ENCODE measurements at regions not wholly inside any gene's neighbourhood (a gene's known extent, or its start where the extent isn't known, plus 50 kb on each side); places are given as distances from the start of the nearest gene placed in this dataset.
A peak's percentile ranks its signal among the peaks of the same experiment; 100 is the strongest.

DNA sequence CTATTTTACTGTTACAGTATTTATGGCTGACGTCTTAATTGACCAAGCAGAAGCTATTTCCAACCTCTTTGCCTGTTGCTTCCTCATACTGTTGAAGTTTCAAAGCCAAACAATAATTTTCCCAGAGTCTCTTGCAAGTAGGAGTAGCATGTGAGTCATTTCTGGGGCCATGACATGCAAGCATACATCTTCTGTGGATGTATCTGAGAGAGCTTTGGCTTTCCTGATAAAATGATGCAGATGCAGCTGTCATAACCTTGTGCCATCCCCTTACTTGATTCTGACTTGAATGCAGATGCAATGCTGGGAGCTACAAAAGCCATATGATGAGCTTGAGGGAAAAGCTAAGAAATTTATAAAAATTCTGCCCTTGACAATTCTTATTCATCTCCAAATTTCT, 243.1 kb upstream of the TENM4 start:
- DNase-seq (ENCODE audit: low read depth in 2 of 2) = no peak

- no peak for DNase-seq (ENCODE audit: low read depth in 2 of 2)
Observed at GRCh38 chr11:79678780-79679452, 238.1 kb upstream of the TENM4 start.

DNA sequence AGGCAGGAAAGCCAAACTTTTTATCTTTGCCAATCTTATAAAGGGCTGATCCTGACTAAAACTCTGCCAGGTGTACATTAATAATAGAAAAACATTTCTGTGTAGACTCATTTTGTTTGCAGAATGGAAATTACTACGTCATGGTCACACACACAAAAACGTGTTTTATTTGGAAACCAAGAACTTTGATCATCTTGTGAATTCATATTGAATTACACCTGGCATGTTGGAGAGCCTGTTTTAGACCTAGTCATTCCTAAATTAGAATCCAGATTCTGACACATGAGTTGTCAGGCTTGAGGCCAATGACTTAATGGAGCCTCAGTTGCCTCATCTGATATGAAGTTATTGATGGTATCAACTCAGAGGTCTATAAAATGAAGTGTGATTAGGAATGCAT, 235.6 kb upstream of the TENM4 start:
- no peak for DNase-seq (ENCODE audit: low read depth in 2 of 2)

DNA sequence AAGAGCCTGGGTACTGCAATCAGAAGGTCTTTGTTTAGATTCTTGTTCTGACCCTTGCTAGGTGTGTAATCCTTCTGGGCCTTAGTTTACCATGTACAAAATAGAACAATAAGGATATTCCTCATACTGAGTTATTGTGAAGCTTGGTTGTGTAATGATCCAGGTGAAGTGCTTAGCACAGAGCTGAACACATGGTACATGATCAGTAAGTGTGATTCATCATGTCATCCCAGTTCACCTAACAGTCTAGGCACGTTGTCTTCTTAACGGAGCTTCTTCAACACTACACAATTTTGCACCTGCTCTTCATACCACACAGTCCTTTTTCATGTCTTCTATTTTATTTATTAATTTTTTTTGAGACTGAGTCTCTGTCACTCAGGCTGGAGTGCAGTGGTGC, 234.3 kb upstream of the TENM4 start:
- no peak for DNase-seq (ENCODE audit: low read depth in 2 of 2)

- no peak for DNase-seq (ENCODE audit: low read depth in 2 of 2)
Observed at GRCh38 chr11:79672786-79673185, 232.0 kb upstream of the TENM4 start.

- DNase-seq (ENCODE audit: low read depth in 2 of 2) = no peak
Observed at GRCh38 chr11:79671401-79671800, 230.6 kb upstream of the TENM4 start.

GRCh38 chr11:79670882-79671281, 230.1 kb upstream of the TENM4 start:
- no peak for DNase-seq (ENCODE audit: low read depth in 2 of 2)

DNA sequence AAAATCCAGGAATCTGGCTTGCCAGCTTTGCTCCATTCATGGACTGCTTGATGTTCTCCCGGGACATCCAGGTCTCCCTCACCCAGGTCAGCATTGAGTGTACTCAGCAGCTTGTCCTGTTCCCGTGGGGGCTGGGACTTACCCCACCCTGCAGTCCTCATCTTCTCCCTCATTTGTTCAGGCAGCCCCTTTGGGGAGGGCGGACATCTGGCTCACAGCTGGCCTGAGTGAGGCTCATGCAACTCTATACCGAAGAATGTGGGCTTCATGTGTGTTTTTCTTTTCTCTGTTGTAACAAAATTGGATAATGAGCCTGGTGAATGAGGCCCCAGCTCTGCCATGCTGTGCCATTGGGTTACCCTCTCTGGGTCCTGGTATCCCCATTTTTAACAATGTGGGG, 227.7 kb upstream of the TENM4 start:
- DNase-seq (ENCODE audit: low read depth in 2 of 2) = peak; percentile 1 to 2

- DNase-seq (ENCODE audit: low read depth in 2 of 2) = no peak
Observed at GRCh38 chr11:79667380-79667779, 226.6 kb upstream of the TENM4 start.

DNA sequence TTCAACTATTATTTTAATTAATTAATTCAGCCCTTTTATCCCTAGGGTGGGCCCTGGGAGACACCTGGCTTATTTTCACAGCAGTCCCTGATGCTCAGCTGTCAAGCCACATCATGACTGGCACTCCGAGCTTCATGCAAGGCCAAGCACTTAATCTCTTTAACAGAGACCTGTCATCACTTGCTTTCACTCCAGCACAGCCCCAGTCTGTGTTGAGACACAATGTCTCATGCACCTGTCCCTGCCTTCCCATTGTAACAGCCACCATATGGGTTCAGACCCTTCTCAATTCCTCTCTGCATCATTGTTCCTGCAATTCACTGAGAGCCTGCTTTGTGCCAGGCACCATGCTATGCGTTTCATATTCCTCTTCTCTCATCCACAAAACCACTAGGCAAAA, 222.2 kb upstream of the TENM4 start:
- no peak for DNase-seq (ENCODE audit: low read depth in 2 of 2)

DNA sequence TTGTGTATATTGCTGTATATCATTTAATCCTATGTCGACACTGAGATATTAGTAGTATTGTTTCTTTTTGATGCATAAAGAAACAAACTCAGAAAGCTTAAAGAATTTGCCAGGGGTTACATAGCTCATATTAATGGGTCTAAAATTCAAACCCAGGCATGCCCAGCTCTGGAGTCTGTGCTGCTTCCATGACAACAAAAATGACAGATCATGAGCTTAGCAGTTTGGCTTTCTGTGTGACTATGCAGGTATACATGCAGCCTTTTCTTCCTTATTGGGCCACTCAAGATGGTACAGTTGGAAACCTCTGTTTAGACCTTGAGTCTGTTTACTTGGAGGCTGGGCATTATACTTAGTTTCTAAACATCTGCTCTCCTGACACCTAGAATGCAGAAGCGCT, 220.5 kb upstream of the TENM4 start:
- no peak for DNase-seq (ENCODE audit: low read depth in 2 of 2)

DNA sequence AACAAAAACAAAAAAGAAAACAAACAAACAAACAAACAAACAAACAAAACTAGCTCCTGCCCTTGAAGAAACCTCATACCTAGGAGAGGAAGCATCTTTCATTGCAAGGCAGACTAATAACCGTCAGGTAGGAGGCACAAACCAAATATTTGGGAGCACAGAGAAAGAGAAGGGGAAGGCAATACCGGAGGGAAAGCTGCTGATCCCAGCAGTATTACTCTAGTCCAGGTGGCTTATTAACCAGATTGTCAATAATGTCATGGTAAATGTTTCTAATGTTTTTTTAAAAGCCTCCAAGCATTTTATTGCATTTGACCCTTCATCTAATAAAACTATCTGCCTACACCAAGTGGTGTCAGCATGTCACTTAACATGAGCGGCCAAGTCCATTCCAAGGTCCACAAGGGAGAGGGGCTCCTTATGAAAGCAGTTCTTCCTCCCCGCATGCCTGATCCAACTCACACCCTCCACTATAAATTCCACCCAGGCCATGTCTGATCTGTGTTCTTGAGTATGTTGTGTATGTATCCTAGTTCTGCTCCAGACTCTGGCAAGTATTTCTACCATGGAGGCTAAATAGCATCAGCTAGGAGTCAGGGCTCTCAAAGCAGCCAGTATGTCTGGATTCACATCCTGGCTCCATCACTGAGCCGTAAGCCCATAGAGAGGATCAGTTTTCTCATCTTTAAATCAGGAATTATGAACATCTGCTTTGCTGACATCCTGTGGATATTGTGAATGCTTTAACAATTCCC, 208.1 kb upstream of the TENM4 start:
- no peak for DNase-seq (ENCODE audit: low read depth in 2 of 2)

GRCh38 chr11:79637219-79637618, 196.4 kb upstream of the TENM4 start:
- DNase-seq (ENCODE audit: low read depth in 2 of 2) = no peak

DNA sequence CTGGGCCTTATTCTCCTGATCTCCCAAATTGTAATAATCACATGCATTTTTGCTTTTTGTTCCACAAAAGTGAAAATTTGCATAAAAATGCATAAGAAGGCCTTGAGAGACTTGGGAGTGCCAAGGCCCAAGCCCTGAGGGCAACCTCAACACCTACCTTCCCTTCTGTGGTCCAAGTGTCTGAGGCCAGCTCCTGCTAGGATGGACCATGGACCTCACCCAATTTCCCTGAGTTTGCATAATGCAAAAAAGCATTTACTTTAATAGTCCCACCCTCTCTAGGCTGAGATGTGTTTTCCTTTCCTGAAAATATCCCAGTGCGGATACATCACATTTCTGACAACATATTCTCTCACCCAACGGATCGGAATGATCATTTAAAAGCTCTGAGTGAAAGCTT, 194.1 kb upstream of the TENM4 start:
- DNase-seq (ENCODE audit: low read depth in 2 of 2) = no peak

GRCh38 chr11:79627281-79627680, 186.5 kb upstream of the TENM4 start:
- no peak for DNase-seq (ENCODE audit: low read depth in 2 of 2)

DNA sequence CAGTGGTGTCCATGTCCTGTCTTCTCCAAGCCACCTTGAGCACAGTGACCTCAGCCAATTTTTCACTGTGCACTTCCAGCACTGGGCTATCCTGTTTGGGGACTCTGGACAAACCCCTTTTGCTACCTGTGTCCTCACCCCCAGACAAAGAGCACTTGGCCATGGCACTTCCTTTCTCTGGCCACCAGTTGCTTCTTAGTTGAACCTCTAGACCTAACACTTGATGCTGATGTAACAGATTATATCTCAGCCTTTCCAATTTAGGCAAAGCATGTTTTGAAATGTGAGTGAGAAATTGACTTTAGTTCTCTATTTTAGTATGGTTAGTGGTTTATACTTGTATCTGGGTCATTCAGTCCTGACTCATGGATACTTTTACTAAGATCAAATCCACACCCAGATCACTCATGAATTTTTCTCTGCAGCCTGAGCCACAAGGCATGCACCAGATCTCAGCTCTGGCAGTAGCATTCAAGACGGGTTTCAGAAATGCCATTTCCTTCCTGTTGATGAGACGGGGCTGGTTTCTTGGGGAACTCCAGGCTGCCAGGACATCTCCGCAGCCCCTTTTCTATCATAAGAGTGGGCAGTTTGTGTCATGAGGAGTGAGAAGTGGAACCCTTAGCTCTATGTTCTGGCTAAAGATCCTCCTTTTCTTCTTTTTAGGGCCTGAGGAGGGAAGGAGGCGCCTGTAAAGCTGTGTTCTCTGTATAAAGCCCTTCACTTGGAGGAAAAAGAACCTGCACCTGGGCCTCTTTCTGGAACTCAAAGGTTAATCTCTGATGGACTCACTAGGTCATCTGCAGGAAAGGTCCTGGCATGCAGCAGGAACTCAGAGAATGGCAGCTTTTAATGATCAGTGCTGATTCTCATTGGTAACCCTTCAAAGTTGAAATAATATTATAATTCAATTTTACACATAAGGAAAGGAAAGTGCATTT, 185.6 kb upstream of the TENM4 start:
- DNase-seq (ENCODE audit: low read depth in 2 of 2) = no peak

GRCh38 chr11:79623375-79623774, 182.5 kb upstream of the TENM4 start:
- DNase-seq (ENCODE audit: low read depth in 2 of 2) = no peak

GRCh38 chr11:79617561-79617960, 176.7 kb upstream of the TENM4 start:
- DNase-seq (ENCODE audit: low read depth in 2 of 2) = no peak

GRCh38 chr11:79616392-79616851, 175.6 kb upstream of the TENM4 start:
- no peak for DNase-seq (ENCODE audit: low read depth in 2 of 2)

GRCh38 chr11:79615425-79615824, 174.6 kb upstream of the TENM4 start:
- DNase-seq (ENCODE audit: low read depth in 2 of 2) = no peak

GRCh38 chr11:79610678-79611077, 169.8 kb upstream of the TENM4 start:
- DNase-seq (ENCODE audit: low read depth in 2 of 2) = no peak

GRCh38 chr11:79610139-79610538, 169.3 kb upstream of the TENM4 start:
- no peak for DNase-seq (ENCODE audit: low read depth in 2 of 2)

Data from fibroblast of skin of left quadriceps (primary cell).